ENCODE measurements at regions not wholly inside any gene's neighbourhood (a gene's known extent, or its start where the extent isn't known, plus 50 kb on each side); places are given as distances from the start of the nearest gene placed in this dataset.
"Not testable (repeated sequence)": the region's sequence is repeated elsewhere in the genome, so short reads cannot be mapped to it uniquely, and the experiment has no call there.

- no peak for TF ChIP-seq CTCF (IDR thresholded peaks at IDR 0.05; ENCODE audit: low read depth, low read length)
- no peak overlapping the region for H3K4me3 ChIP-seq (ENCODE audit: low read depth, low read length)
- DNase-seq (ENCODE audit: low read depth, low spot score): no peak
- in situ Hi-C loops (cut with HindIII; ENCODE audit: low sequenced_read_pairs): no loop called here
Observed at GRCh38 chr3:134737516-134737915, 57.5 kb upstream of the EPHB1 start.

GRCh38 chr3:134740077-134740476 lies 55.0 kb upstream of the EPHB1 start:
- not testable (repeated sequence) for DNase-seq (ENCODE audit: low read depth, low spot score)

GRCh38 chr3:134742202-134742601 lies 52.9 kb upstream of the EPHB1 start:
- in situ Hi-C loops (cut with HindIII; ENCODE audit: low sequenced_read_pairs): no loop called here

More at GRCh38 chr3:134740077-134740476, 55.0 kb upstream of the EPHB1 start:
- in situ Hi-C loops (cut with HindIII; ENCODE audit: low sequenced_read_pairs); H3K4me3 ChIP-seq (ENCODE audit: low read depth, low read length): not testable (repeated sequence)

GRCh38 chr3:134743006-134743405 lies 52.1 kb upstream of the EPHB1 start:
- no peak overlapping the region for H3K4me3 ChIP-seq (ENCODE audit: low read depth, low read length)
- TF ChIP-seq CTCF (IDR thresholded peaks at IDR 0.05; ENCODE audit: low read depth, low read length): no peak
- in situ Hi-C loops (cut with HindIII; ENCODE audit: low sequenced_read_pairs): no loop called here
- DNase-seq (ENCODE audit: low read depth, low spot score): no peak

More at GRCh38 chr3:134742202-134742601, 52.9 kb upstream of the EPHB1 start:
- TF ChIP-seq CTCF (IDR thresholded peaks at IDR 0.05; ENCODE audit: low read depth, low read length): no peak
- DNase-seq (ENCODE audit: low read depth, low spot score): no peak
- no peak overlapping the region for H3K4me3 ChIP-seq (ENCODE audit: low read depth, low read length)
